Activated T-helper 1 cell treated with anti-CD3 and anti-CD28 coated beads, Interleukin-12 subunit alpha, Interleukin-12 subunit beta, Interleukin-2, Interleukin-4 antibody, amounts not matched to agents 30 ng/mL and 10 ng/mL and 1 ng/mL, durations not matched to agents 14 hours and 24 hours and 36 hours (primary cell): ENCODE measurements at regions not wholly inside any gene's neighbourhood (a gene's known extent, or its start where the extent isn't known, plus 50 kb on each side); places are given as distances from the start of the nearest gene placed in this dataset.

Source experiments
- DNase-seq: peaks from one replicate; pipeline ENCODE4 v3.0.0; 2021; ENCODE audit warnings: low spot score
- H3K27ac Mint-ChIP-seq: one replicate; pipeline ENCODE4 v1.8.0; 2021; ENCODE audit warnings: mild to moderate bottlenecking, mixed read lengths
- H3K27me3 Mint-ChIP-seq: one replicate; pipeline ENCODE4 v1.8.0; 2022; ENCODE audit warnings: mild to moderate bottlenecking, moderate library complexity, mixed read lengths; ENCODE audit not compliant: insufficient read depth
- H3K36me3 Mint-ChIP-seq: one replicate; pipeline ENCODE4 v1.8.0; 2021; ENCODE audit warnings: low read depth, mixed read lengths
- H3K4me1 Mint-ChIP-seq: one replicate; pipeline ENCODE4 v1.8.0; 2021; ENCODE audit warnings: low read depth, mixed read lengths
- H3K4me3 Mint-ChIP-seq: one replicate; pipeline ENCODE4 v1.8.0; 2021; ENCODE audit warnings: mild to moderate bottlenecking, moderate library complexity, mixed read lengths
- H3K9me3 Mint-ChIP-seq: one replicate; pipeline ENCODE4 v1.8.0; 2021; ENCODE audit warnings: mixed read lengths
- intact Hi-C: fragments of 100-400 bp; cut with micrococcal nuclease; formaldehyde crosslinking; loops from one replicate; pipeline ENCODE4 v1.15.1; 2024

DNA sequence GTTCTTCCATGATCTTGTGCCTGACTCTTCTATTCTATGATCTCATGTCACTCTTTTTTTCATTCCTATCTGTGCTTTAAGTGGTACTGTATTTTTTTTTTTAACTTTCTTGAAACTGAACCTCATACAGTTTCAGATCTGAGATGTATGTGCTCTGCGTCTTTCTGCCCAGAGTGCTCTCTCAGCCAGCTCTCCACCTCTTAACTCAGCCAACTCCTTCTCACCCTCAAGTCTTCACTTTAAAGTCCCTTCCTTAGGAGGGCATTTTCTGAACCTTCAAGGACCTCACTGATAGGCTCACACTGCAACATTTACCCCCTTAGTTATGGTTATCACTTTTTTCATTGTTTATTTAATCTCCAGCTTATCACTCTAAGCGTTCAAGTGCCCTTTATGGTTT is 158.7 kb downstream of the IRS2 start:
- Mint-ChIP-seq H3K9me3 (no peaks in the 10 kb centered on the region), H3K4me1 (no peaks in the 10 kb centered on the region), H3K27ac (no peak overlapping the region), H3K4me3 (no peak overlapping the region), H3K36me3 (no peaks in the 10 kb centered on the region), H3K27me3 (no peaks in the 10 kb centered on the region)
- DNase-seq, result no peak
- intact Hi-C loops, result no loop called here

DNA sequence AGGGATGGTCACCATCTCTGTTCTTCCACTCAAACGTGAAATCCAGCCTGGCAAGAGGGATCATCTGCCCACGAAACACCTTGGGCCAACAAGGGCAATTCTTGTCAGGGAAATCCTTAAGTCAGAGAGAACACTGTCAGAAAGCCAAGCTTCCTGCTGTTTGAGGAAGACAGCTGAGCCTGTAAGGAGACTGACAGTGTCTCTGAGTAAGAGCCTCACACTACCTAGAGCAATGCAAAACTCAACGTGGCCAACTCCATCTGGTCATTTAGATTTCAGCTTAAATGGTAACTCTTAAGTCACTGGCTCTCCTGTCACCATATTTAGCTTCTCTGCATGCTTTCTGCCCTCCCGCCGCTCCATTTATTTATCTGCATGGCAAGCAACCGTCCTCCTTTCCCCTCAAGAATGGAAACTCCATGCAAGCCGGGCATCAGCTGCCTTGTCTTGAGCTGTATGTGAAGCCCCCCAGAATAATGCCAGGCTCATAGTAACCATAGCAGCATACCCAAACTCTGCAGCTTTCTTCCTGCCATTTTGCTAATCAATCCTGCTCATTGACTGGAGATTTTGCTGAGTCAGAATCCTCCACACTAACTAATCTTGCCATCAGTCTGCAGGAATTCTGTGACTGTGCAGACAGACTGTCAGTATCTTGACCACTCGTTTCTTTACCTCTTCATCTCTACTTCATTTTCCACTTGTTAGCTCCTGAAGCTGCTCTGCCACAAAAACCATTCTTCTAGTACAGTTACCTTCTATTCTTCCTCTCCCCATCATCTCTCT is 159.8 kb downstream of the IRS2 start:
- intact Hi-C loops, result no loop called here
- no peak overlapping the region for H3K27ac Mint-ChIP-seq
- no peaks in the 10 kb centered on the region for H3K9me3 Mint-ChIP-seq
- H3K4me3 Mint-ChIP-seq, result no peak overlapping the region
- no peaks in the 10 kb centered on the region for H3K4me1 Mint-ChIP-seq
- no peaks in the 10 kb centered on the region for H3K27me3 Mint-ChIP-seq
- DNase-seq, result no peak
- no peaks in the 10 kb centered on the region for H3K36me3 Mint-ChIP-seq

DNA sequence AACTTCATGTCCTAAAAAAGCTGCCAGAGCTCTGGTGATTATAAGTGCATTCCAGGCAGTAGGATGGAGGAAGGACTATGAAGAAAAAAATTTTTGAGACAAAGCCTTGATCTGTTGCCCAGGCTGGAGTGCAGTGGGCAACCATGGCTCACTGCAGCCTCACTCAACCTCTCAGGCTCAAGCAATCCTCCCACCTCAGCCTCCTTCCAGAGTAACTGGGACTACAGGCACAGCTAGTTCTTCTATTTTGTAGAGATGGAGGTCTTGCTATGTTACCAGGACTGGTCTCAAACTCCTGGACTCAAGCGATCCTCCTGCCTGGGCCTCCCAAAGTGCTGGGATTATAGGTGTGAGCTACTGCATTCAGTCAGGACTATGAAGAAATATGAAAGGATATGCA is 161.2 kb downstream of the IRS2 start:
- no peak overlapping the region for H3K4me3 Mint-ChIP-seq
- H3K9me3 Mint-ChIP-seq, result no peaks in the 10 kb centered on the region
- H3K27me3 Mint-ChIP-seq, result no peaks in the 10 kb centered on the region
- no peaks in the 10 kb centered on the region for H3K36me3 Mint-ChIP-seq
- H3K27ac Mint-ChIP-seq, result no peak overlapping the region
- intact Hi-C loops, result no loop called here
- H3K4me1 Mint-ChIP-seq, result no peaks in the 10 kb centered on the region
- no peak for DNase-seq

DNA sequence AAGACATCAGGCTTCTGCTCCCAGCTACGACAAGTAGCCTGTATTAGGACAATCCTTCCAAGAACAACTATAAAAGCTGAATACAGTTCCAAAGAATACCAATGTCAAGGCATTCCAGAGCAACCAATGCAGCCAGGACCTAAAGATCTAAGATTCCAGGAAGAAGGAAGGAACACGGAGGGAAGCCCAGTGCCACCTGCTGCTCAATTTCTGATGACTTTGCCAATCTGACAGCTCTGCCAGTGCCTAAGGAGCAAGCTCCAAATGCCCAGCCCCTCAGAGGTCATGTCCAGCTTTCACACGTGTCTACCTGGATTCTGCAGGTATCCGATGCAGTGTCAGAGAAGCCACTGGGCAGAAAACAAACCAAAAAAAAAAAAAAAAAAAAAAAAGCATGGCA is 164.4 kb downstream of the IRS2 start:
- intact Hi-C loops, result no loop called here

DNA sequence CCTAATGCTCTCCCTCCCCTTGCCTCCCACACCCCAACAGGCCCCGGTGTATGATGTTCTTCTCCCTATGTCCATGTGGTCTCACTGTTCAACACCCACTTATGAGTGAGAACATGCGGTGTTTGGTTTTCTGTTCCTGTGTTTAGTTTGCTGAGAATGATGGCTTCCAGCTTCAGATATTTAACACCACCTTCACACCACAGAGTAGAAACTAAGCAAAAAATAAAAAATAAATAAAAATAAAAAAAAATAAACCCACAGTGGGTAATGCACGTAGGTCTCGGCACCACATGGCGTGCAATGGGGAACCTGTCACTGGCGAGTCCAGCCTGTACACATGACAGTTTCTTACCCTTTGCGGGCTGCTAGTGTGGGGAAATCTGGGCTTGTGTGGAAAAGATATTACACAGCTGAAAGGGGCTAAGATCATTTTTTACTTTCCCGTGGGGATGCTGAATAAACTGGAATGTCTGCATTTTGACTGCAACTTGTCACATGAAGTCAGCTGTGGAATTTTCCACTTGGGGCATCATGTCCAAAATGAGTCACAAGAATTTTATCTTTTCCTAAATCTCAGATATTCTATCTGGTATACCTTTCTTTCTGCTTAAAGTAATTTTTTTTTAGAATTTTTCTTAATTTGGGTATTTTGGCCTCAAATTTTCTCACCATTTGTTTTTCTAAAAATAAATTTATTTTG is 170.5 kb downstream of the IRS2 start:
- no peaks in the 10 kb centered on the region for H3K4me1 Mint-ChIP-seq
- intact Hi-C loops, result no loop called here
- no peaks in the 10 kb centered on the region for H3K9me3 Mint-ChIP-seq

More for the DNA sequence above, 164.4 kb downstream of the IRS2 start:
- H3K36me3 Mint-ChIP-seq, result no peaks in the 10 kb centered on the region
- no peaks in the 10 kb centered on the region for H3K9me3 Mint-ChIP-seq
- H3K4me1 Mint-ChIP-seq, result no peaks in the 10 kb centered on the region
- H3K27ac Mint-ChIP-seq, result no peak overlapping the region
- no peak overlapping the region for H3K4me3 Mint-ChIP-seq
- H3K27me3 Mint-ChIP-seq, result no peaks in the 10 kb centered on the region
- no peak for DNase-seq

DNA sequence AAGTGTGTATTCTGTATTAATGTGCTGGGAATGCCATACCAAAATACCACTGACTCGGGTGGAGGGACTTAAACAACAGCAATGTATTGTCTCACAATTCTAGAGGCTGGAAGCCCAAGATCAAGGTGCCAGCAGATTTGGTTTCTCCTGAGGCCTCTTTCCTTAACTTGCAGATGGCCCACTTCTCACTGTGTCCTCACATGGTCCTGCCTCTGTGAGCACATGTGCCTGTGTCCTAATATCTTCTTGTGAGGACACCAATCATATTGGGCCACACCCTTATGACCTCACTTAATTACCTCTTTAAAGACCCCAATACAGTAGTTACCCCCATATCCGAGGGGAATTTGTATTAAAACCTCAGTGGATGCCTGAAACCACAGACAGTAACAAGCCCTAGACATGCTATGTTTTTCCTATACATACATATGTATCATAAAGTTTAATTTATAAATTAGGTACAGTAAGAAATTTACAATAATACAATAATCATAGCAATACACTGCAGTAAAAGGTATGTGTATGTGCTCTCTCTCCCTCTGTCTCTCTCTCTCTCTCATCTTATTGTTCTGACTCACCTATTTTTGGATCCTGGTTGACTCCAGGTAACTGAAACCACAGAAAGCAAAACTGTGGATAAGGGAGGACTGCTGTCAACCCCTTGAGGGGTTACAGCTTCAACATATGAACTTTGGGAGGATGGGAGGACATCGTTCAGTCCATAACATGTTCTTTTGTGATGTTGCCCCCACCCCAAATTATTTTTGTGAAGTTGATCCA is 174.3 kb downstream of the IRS2 start:
- Mint-ChIP-seq H3K4me1 (no peaks in the 10 kb centered on the region), H3K27ac (no peak overlapping the region), H3K36me3 (no peaks in the 10 kb centered on the region), H3K27me3 (peaks cover 8% of the 10 kb centered on the region), H3K9me3 (no peaks in the 10 kb centered on the region), H3K4me3 (no peak overlapping the region)
- no peak for DNase-seq
- intact Hi-C loops, result loop anchor here (5.0 kb wide), 1 partner anchor 180 kb away; no protein-coding TSS in a partner anchor

More for the DNA sequence above, 170.5 kb downstream of the IRS2 start:
- Mint-ChIP-seq H3K27me3 (peaks cover 5% of the 10 kb centered on the region), H3K4me3 (no peak overlapping the region), H3K36me3 (no peaks in the 10 kb centered on the region), H3K27ac (no peak overlapping the region)
- no peak for DNase-seq

DNA sequence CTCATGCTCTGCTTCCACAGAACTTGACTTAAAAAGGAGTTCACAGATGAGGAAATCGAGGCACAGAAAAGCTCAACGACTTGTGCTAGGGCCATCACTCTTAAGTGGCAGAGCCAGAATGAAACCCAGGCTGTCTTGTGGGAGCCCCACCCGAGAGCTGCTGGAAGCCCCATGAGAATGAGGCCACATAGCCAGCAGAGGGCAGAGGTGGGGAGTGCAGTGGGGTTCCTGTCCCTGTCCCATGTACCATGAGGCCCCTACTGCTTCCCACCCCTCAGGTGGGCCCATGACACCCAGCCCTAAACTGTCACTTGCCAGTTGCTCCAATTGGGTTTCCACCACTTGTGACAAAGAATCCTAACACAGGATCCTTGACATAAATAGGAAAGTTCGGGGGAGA is 175.9 kb downstream of the IRS2 start:
- H3K9me3 Mint-ChIP-seq, result no peaks in the 10 kb centered on the region
- intact Hi-C loops, result loop anchor here (5.0 kb wide), 1 partner anchor 182 kb away; no protein-coding TSS in a partner anchor
- no peak for DNase-seq
- no peak overlapping the region for H3K4me3 Mint-ChIP-seq
- H3K27ac Mint-ChIP-seq, result no peak overlapping the region
- no peaks in the 10 kb centered on the region for H3K36me3 Mint-ChIP-seq
- no peaks in the 10 kb centered on the region for H3K4me1 Mint-ChIP-seq
- peaks cover 8% of the 10 kb centered on the region for H3K27me3 Mint-ChIP-seq

DNA sequence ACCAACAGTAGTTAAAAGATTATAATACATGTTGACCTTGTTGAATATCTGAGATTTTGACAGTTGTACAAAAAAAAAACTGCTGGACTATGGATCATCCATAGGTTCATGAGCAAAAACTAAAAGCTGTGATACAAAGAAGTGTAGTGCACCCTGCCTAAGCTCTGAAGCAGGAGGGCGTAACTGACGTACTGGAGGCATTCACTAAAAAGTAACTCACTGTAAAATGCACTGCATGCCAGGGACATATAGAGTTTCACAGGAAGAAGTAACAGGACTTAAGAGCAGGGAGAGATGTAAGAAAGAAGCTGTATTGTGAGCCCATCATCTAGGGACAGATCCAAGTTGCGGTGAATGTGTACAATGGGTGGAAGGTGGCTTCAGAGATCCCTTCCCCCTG is 177.9 kb downstream of the IRS2 start:
- Mint-ChIP-seq H3K27me3 (peaks cover 8% of the 10 kb centered on the region), H3K36me3 (no peaks in the 10 kb centered on the region), H3K4me1 (no peaks in the 10 kb centered on the region), H3K27ac (no peak overlapping the region), H3K9me3 (no peaks in the 10 kb centered on the region), H3K4me3 (no peak overlapping the region)
- DNase-seq, result no peak
- intact Hi-C loops, result no loop called here

DNA sequence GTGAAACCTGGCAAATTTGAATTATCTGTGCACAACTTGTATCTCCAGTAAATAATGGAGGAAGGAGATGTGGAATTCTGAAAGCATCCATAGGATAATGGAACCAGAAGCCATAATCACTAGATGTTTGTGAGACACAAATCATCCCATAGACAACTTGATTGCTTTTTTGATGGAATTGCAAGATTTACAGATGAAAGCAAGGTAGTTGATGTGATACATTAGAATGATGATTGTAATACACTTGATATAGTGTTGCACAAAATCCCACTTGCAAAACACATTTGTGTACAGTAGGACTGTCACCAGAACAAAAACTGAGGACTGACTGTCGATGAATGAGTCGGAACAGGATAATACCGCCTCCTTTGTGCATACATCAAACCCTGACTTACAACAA is 178.3 kb downstream of the IRS2 start:
- H3K9me3 Mint-ChIP-seq, result no peaks in the 10 kb centered on the region

DNA sequence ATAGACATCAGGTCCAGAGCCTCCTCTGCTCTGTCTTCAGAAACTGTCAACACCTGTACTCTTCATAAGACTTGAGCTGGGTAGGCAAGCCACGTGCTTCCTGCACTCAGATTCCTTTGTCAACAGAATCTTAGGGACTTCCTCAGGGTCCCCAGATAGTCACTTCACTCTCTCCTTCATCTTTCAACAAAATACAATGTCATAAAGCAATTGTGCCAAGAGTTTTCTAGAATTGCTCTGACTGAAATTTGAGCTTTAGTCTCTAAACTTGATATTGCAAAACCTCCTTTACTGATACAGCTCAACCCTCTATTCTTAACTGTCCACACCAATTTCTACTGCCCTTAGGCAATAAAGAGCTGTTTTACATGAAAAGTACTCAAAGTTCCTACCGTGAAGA is 179.9 kb downstream of the IRS2 start:
- no peak overlapping the region for H3K4me3 Mint-ChIP-seq
- H3K27ac Mint-ChIP-seq, result no peak overlapping the region
- no peaks in the 10 kb centered on the region for H3K9me3 Mint-ChIP-seq
- no peak for DNase-seq
- peaks cover 3% of the 10 kb centered on the region for H3K27me3 Mint-ChIP-seq
- intact Hi-C loops, result no loop called here
- H3K36me3 Mint-ChIP-seq, result no peaks in the 10 kb centered on the region
- H3K4me1 Mint-ChIP-seq, result no peaks in the 10 kb centered on the region

More for the DNA sequence above, 178.3 kb downstream of the IRS2 start:
- peaks cover 8% of the 10 kb centered on the region for H3K27me3 Mint-ChIP-seq
- no peak overlapping the region for H3K27ac Mint-ChIP-seq
- intact Hi-C loops, result no loop called here
- H3K4me1 Mint-ChIP-seq, result no peaks in the 10 kb centered on the region
- no peaks in the 10 kb centered on the region for H3K36me3 Mint-ChIP-seq
- no peak for DNase-seq
- no peak overlapping the region for H3K4me3 Mint-ChIP-seq

DNA sequence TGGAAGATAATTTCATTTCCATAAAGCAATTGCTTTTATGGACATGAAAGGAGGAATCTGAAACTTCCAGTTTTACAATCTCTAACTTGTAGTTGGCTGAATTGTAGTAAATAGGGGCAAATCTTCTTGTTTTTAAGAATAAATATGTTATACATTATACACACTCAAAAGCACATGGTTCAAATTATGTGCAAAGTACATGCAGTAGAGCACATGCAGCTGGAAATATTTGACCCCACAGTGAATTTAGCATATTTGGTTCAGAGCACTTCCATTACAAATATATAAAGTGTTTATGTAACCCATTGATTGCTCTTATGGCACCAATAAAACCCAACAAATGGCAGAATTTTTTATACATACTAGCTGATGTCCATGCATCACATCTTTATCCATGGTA is 180.5 kb downstream of the IRS2 start:
- H3K9me3 Mint-ChIP-seq, result no peaks in the 10 kb centered on the region
- no peaks in the 10 kb centered on the region for H3K4me1 Mint-ChIP-seq
- intact Hi-C loops, result no loop called here
- no peak for DNase-seq
- no peak overlapping the region for H3K27ac Mint-ChIP-seq
- no peak overlapping the region for H3K4me3 Mint-ChIP-seq
- H3K36me3 Mint-ChIP-seq, result no peaks in the 10 kb centered on the region
- H3K27me3 Mint-ChIP-seq, result peaks cover 3% of the 10 kb centered on the region

DNA sequence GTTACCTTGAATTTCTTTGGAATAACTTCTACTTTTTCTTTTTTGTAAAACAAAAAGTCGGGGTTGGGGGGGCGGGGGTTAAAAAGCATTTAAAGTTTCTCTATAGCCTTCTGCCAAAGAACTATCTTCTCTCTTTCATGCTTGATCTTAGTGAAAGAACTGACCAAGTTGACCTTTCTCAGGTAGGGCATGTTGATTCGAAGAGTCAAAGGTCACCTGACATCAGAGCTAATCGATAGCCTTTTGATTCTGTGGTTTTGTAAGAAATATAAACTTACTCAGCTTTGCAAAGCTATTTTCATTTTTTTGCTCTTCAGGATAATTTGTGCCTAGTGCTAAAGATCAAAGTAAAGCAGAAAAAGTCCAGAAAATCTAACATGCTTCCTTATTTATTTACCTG is 181.5 kb downstream of the IRS2 start:
- H3K9me3 Mint-ChIP-seq, result no peaks in the 10 kb centered on the region
- no peaks in the 10 kb centered on the region for H3K4me1 Mint-ChIP-seq
- no peak overlapping the region for H3K4me3 Mint-ChIP-seq
- H3K27me3 Mint-ChIP-seq, result peaks cover 3% of the 10 kb centered on the region
- H3K36me3 Mint-ChIP-seq, result no peaks in the 10 kb centered on the region
- no peak overlapping the region for H3K27ac Mint-ChIP-seq
- intact Hi-C loops, result no loop called here
- DNase-seq, result no peak

DNA sequence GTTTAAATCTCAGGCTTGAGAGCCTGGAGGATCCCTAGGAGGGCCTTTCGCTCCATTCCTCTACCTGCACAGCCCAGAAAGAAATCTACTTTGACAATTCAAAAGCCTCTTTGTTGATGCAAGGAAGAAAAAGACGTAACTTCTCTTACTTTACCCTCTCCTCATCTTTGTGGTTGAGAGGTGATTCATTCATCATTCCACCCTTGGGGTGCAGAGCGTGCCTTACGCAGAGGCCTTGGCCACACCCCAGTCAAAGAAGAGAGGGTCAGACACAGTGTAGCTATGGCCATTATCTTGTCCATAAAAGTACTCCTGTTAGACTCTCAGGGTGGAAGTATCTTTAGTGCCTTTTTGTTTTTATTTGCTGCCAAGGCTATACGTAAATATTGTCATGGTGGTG is 184.0 kb downstream of the IRS2 start:
- Mint-ChIP-seq H3K4me3 (no peak overlapping the region), H3K4me1 (no peaks in the 10 kb centered on the region), H3K9me3 (no peaks in the 10 kb centered on the region), H3K36me3 (no peaks in the 10 kb centered on the region), H3K27ac (no peak overlapping the region), H3K27me3 (peaks cover 5% of the 10 kb centered on the region)
- intact Hi-C loops, result no loop called here
- no peak for DNase-seq
